ENCODE measurements at regions not wholly inside any gene's neighbourhood (a gene's known extent, or its start where the extent isn't known, plus 50 kb on each side); places are given as distances from the start of the nearest gene placed in this dataset.

GRCh38 chr4:188220006-188220405, 80.8 kb downstream of the TRIML1 start:
- TF ChIP-seq ZNF121 (tag by site-specific recombination; IDR thresholded peaks at IDR 0.05) (no peak), ZNF391 (tag by site-specific recombination; IDR thresholded peaks at IDR 0.05; ENCODE audit: borderline replicate concordance, low read depth) (no peak), WT1 (tag by site-specific recombination; IDR thresholded peaks at IDR 0.05) (no peak), REST (tag by site-specific recombination; IDR thresholded peaks at IDR 0.05) (no peak)
- TF ChIP-seq, protein P1, sequence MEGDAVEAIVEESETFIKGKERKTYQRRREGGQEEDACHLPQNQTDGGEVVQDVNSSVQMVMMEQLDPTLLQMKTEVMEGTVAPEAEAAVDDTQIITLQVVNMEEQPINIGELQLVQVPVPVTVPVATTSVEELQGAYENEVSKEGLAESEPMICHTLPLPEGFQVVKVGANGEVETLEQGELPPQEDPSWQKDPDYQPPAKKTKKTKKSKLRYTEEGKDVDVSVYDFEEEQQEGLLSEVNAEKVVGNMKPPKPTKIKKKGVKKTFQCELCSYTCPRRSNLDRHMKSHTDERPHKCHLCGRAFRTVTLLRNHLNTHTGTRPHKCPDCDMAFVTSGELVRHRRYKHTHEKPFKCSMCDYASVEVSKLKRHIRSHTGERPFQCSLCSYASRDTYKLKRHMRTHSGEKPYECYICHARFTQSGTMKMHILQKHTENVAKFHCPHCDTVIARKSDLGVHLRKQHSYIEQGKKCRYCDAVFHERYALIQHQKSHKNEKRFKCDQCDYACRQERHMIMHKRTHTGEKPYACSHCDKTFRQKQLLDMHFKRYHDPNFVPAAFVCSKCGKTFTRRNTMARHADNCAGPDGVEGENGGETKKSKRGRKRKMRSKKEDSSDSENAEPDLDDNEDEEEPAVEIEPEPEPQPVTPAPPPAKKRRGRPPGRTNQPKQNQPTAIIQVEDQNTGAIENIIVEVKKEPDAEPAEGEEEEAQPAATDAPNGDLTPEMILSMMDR (tag by site-specific recombination; IDR thresholded peaks at IDR 0.05) = no peak
